Upper lobe of left lung (tissue), 6 donors: ENCODE measurements at regions not wholly inside any gene's neighbourhood (a gene's known extent, or its start where the extent isn't known, plus 50 kb on each side); places are given as distances from the start of the nearest gene placed in this dataset.

Source experiments
- ATAC-seq, 2 donors: fragments of 200-7000 bp; cut with Tn5 transposase; one replicate each; pipeline ENCODE4 v1.9.1; 2022; ENCODE audit warnings: mild to moderate bottlenecking in 2 of 2, moderate library complexity in 2 of 2; ENCODE audit not compliant: low FRiP score in 2 of 2
- DNase-seq, 2 donors: peaks; one replicate each; pipeline ENCODE4 v3.0.0-alpha.2; 2019 to 2020
- H3K27ac ChIP-seq, 4 donors: fragments of 200-600 bp; sonication (generic); one replicate each; pipeline ENCODE4 v1.5.1; 2016 to 2019
- H3K27me3 ChIP-seq, 4 donors: fragments of 200-600 bp; sonication (generic); one replicate each; pipeline ENCODE4 v1.5.1; 2017 to 2019
- H3K36me3 ChIP-seq, 4 donors: fragments of 200-600 bp; sonication (generic); one replicate each; pipeline ENCODE4 v1.5.1; 2016 to 2019
- H3K4me1 ChIP-seq, 4 donors: fragments of 200-600 bp; sonication (generic); one replicate each; pipeline ENCODE4 v1.5.1; 2018 to 2019
- H3K4me3 ChIP-seq, 4 donors: fragments of 200-600 bp; sonication (generic); one replicate each; pipeline ENCODE4 v1.5.1; 2017 to 2019; ENCODE audit warnings: mild to moderate bottlenecking in 2 of 4, moderate library complexity in 1 of 4
- H3K9me3 ChIP-seq, 4 donors: fragments of 200-600 bp; sonication (generic); one replicate each; pipeline ENCODE4 v1.5.1; 2018 to 2019
- EP300 ChIP-seq, 4 donors: sonication (generic); formaldehyde crosslinking; IDR thresholded peaks; one replicate each; pipeline ENCODE4 v1.5.1; 2017; ENCODE audit warnings: antibody characterized with exemption in 4 of 4, control low read depth in 2 of 4
- POLR2A ChIP-seq, 4 donors: fragments of 450-650 bp; IDR thresholded peaks; one replicate each; pipeline ENCODE4 v1.5.1; 2016 to 2017; ENCODE audit warnings: antibody characterized with exemption in 4 of 4, mild to moderate bottlenecking in 2 of 4
- POLR2AphosphoS5 ChIP-seq, 2 donors: sonication (generic); formaldehyde crosslinking; IDR thresholded peaks; one replicate each; pipeline ENCODE4 v1.5.1; 2017; ENCODE audit warnings: antibody characterized with exemption in 2 of 2
- WGBS, 2 donors: methylation state at CpG; one replicate each; pipeline ENCODE4 v1.1.5; 2017 to 2018; 5-methylcytosine and 5-hydroxymethylcytosine counted together
- TF ChIP-seq, protein P1 (sequence below), 6 experiments: fragments of 450-650 bp in 4 of 6; fragments of 200-600 bp in 2 of 6; sonication (generic) in 2 of 6; IDR thresholded peaks; one replicate each; pipeline ENCODE4 v1.5.1; 2016 to 2019; ENCODE audit warnings: antibody characterized with exemption in 6 of 6
- donor health status: DM: no; HTN: no; CAD: no; lungs with moderate emphysema.
- donor health status: DM: no; HTN: yes; CAD: no; lungs with severe emphysema.

DNA sequence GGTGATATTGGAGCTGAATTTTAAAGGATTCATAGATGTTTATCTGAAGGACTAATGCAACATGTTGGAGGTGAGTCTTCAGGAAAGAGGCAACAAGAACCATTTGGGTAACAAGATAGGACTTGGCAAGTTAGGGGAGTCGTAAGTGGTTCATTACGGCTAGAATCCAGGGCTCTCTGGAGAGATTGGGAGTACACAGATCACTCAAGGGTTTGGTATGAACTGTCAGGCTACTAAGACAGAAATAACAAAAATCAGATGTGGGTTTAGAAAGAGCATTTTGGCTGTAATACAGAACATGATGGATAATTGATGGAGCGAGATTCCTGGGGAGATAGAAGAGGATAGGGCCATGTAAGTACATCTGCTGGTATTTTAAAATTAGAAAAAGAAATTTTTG is 86.3 kb upstream of the ESR1 start:
- Histone ChIP-seq H3K4me3 (no peak overlapping the region), H3K4me1 (peaks cover 0 to 7% (median 5%) of the 10 kb centered on the region in 4 donors), H3K36me3 (no peaks in the 10 kb centered on the region), H3K27ac (no peak overlapping the region), H3K9me3 (no peaks in the 10 kb centered on the region), H3K27me3 (no peaks in the 10 kb centered on the region)
- 79 to 86% methylated on average over 3 of the region's 3 CpGs for WGBS, 2 donors
- ATAC-seq (peak in 1 of 2 donors; percentile 47), DNase-seq (no peak)
- TF ChIP-seq, protein P1, sequence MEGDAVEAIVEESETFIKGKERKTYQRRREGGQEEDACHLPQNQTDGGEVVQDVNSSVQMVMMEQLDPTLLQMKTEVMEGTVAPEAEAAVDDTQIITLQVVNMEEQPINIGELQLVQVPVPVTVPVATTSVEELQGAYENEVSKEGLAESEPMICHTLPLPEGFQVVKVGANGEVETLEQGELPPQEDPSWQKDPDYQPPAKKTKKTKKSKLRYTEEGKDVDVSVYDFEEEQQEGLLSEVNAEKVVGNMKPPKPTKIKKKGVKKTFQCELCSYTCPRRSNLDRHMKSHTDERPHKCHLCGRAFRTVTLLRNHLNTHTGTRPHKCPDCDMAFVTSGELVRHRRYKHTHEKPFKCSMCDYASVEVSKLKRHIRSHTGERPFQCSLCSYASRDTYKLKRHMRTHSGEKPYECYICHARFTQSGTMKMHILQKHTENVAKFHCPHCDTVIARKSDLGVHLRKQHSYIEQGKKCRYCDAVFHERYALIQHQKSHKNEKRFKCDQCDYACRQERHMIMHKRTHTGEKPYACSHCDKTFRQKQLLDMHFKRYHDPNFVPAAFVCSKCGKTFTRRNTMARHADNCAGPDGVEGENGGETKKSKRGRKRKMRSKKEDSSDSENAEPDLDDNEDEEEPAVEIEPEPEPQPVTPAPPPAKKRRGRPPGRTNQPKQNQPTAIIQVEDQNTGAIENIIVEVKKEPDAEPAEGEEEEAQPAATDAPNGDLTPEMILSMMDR (IDR thresholded peaks at IDR 0.05): no peak
- TF ChIP-seq POLR2AphosphoS5 (IDR thresholded peaks at IDR 0.05): no peak
- no peak for TF ChIP-seq EP300 (IDR thresholded peaks at IDR 0.05)
- TF ChIP-seq POLR2A (IDR thresholded peaks at IDR 0.05): no peak

DNA sequence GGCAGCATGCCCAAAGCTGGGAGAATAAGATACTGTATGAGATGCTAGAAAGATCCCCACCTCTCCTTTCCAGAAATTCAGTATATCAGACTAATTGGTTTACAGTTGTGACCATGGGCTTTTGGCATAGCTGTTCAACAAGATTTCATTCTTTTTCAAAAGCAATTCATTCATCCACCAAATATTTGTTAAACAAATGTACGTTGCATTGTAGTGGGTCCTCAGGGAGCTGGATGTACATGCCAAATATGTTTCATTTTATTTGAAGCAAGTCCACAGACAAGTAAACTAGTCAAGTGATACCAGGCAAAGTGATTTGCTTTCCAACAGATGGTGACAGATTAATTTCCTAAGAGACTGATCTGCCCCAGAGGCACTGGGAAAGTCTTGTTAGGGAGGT is 85.8 kb upstream of the ESR1 start:
- H3K4me1 ChIP-seq: peaks cover 0 to 2% (median 0%) of the 10 kb centered on the region in 4 donors
- H3K27me3 ChIP-seq: no peaks in the 10 kb centered on the region
- no peak for ATAC-seq
- H3K4me3 ChIP-seq: no peak overlapping the region
- no peak overlapping the region for H3K27ac ChIP-seq
- no peaks in the 10 kb centered on the region for H3K9me3 ChIP-seq
- no peaks in the 10 kb centered on the region for H3K36me3 ChIP-seq
- TF ChIP-seq POLR2AphosphoS5 (IDR thresholded peaks at IDR 0.05): no peak
- TF ChIP-seq EP300 (IDR thresholded peaks at IDR 0.05): no peak
- TF ChIP-seq POLR2A (IDR thresholded peaks at IDR 0.05): no peak
- TF ChIP-seq, protein P1 (IDR thresholded peaks at IDR 0.05): no peak
- no peak for DNase-seq
- 45 to 60% methylated on average over 1 of the region's 1 CpG for WGBS, 2 donors

- WGBS, 2 donors: 70 to 75% methylated on average over 4 of the region's 4 CpGs
- no peaks in the 10 kb centered on the region for H3K27me3 ChIP-seq
- no peak overlapping the region for H3K4me3 ChIP-seq
- H3K9me3 ChIP-seq: no peaks in the 10 kb centered on the region
- no peak overlapping the region for H3K27ac ChIP-seq
- no peak for TF ChIP-seq POLR2AphosphoS5 (IDR thresholded peaks at IDR 0.05)
- TF ChIP-seq POLR2A (IDR thresholded peaks at IDR 0.05): no peak
- TF ChIP-seq, protein P1 (IDR thresholded peaks at IDR 0.05): no peak
- no peak for TF ChIP-seq EP300 (IDR thresholded peaks at IDR 0.05)
- DNase-seq (no peak), ATAC-seq (no peak)
- H3K4me1 ChIP-seq: no peaks in the 10 kb centered on the region
- H3K36me3 ChIP-seq: no peaks in the 10 kb centered on the region
Measured at GRCh38 chr6:151722342-151722741, 85.1 kb upstream of the ESR1 start.

GRCh38 chr6:151723152-151723551 is 84.3 kb upstream of the ESR1 start:
- Histone ChIP-seq H3K27ac (no peak overlapping the region), H3K36me3 (no peaks in the 10 kb centered on the region), H3K9me3 (no peaks in the 10 kb centered on the region), H3K4me1 (no peaks in the 10 kb centered on the region), H3K27me3 (no peaks in the 10 kb centered on the region), H3K4me3 (no peak overlapping the region)
- DNase-seq (no peak), ATAC-seq (no peak)
- 14 to 22% methylated on average over 1 of the region's 1 CpG for WGBS, 2 donors
- TF ChIP-seq EP300 (IDR thresholded peaks at IDR 0.05): no peak
- TF ChIP-seq POLR2A (IDR thresholded peaks at IDR 0.05): no peak
- TF ChIP-seq POLR2AphosphoS5 (IDR thresholded peaks at IDR 0.05): no peak
- TF ChIP-seq, protein P1 (IDR thresholded peaks at IDR 0.05): no peak

DNA sequence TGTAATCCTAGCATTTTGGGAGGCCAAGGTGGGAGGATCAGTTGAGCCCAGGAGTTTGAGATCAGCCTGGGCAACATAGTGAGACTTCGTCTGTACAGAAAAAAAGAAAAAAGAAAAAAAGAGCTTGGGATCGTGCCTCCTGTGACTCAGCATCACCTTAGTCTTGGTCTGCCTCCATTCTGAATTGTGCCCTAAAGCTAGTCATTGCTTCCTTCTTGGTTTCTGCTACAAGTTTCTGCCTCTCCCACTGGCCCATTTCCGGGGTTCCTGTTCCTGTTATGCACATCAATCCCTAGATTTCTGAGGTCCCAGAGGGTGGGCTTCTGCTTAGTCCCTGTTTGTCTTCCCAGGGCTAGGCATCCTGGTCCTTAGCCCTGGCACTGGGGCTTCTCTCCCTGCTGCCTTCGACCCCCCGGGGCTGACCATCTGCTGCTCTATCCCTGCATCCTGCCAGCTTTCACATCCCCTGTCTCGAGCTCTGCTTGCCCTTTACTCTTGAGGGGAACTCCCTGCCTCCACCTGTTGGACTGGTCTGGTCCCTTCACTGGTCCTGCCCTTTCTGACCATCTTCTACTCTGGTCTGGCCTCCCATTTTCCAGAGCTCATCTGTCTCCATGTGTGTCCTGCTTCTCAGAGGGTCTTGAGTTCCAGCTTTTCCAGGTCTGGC is 77.5 kb upstream of the ESR1 start:
- no peaks in the 10 kb centered on the region for H3K4me1 ChIP-seq
- WGBS, 2 donors: 70 to 89% methylated on average over 6 of the region's 6 CpGs
- no peak overlapping the region for H3K27ac ChIP-seq
- DNase-seq: no peak
- no peak for TF ChIP-seq POLR2AphosphoS5 (IDR thresholded peaks at IDR 0.05)
- TF ChIP-seq POLR2A (IDR thresholded peaks at IDR 0.05): no peak
- TF ChIP-seq, protein P1 (IDR thresholded peaks at IDR 0.05): no peak
- no peak for TF ChIP-seq EP300 (IDR thresholded peaks at IDR 0.05)
- no peak for ATAC-seq
- no peaks in the 10 kb centered on the region for H3K27me3 ChIP-seq
- peaks cover 0 to 7% (median 2%) of the 10 kb centered on the region in 4 donors for H3K9me3 ChIP-seq
- H3K4me3 ChIP-seq: no peak overlapping the region
- H3K36me3 ChIP-seq: no peaks in the 10 kb centered on the region
